Right lobe of liver (tissue), 4 donors: ENCODE measurements at regions not wholly inside any gene's neighbourhood (a gene's known extent, or its start where the extent isn't known, plus 50 kb on each side); places are given as distances from the start of the nearest gene placed in this dataset.

Experiments
- CTCF ChIP-seq, 4 donors: fragments of 200-600 bp in 3 of 4; fragments of 450-650 bp in 1 of 4; IDR thresholded peaks; one replicate each; pipeline versions ENCODE4 v1.5.1 to v1.8.0; 2016 to 2022; ENCODE audit warnings: antibody characterized with exemption in 4 of 4, mild to moderate bottlenecking in 2 of 4
- POLR2A ChIP-seq: fragments of 450-650 bp; IDR thresholded peaks from one replicate; pipeline ENCODE4 v1.6.1; 2017; ENCODE audit warnings: antibody characterized with exemption, mild to moderate bottlenecking
- donor health status: DM: no; HTN: no; CAD: no.
- donor health status: DM: no; HTN: no; CAD: no.
- donor health status: DM: no; HTN: yes; CAD: no.

DNA sequence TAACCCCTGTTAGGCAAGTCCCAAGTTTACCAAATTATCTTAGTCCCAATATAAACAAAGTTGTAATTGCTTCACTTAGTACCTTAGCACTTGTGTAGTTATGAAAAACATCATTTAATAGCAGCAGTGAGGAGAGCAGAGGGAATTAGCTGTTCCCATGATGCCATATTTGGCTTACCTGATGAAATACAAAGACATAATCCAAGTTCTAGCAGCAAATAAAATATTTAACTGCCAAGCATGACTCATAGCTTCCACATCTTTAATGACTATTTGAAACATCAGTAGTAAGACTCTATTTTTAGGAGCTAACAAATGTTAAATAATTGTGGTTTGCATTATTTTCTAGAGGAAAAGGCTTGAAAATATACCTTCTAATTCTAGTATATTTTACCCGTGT lies 94.0 kb upstream of the MCHR2 start:
- no peak for TF ChIP-seq CTCF (IDR thresholded peaks at IDR 0.05)
- no peak for TF ChIP-seq POLR2A
